ENCODE measurements at regions not wholly inside any gene's neighbourhood (a gene's known extent, or its start where the extent isn't known, plus 50 kb on each side); places are given as distances from the start of the nearest gene placed in this dataset.
A peak's percentile ranks its signal among the peaks of the same experiment; 100 is the strongest.

DNA sequence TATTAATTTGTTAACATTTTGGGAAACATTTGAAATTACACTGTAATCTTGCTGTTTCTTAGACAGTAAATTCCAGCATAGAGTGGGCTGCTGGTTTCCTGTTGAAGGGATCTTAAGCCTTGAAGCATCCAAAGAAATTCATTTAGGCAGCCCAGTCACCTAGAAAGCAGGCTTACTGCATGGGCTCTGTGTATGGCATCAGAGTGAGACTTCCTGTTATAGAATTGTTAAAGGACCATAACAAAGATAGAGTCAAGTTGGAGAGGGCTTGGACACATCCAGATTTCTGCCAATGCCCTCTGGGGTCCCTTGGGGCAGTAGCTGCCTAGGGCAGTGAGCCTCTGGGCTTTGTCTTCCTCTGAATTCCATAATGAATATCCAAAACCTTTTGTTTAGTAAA lies 149.2 kb downstream of the DYRK2 start:
- DNase-seq, result no peak

DNA sequence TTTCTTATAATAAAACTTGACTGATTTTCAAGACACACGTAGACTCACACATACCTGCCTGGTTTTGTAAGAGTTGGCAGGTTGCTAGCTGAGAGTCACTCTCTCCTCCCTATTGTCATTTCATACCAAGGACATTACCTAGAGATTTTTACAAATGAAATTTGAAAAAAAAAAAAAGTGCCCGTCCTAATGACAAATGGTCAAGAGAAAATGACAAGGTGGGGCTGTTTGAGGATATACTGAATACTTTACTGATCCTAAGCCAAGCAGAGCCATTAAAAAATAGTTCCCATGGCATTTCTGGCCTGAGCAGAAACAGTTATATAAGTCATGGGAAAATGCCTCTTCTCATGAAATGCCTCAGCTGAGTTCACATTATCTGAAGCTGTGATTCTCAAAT lies 150.2 kb downstream of the DYRK2 start:
- DNase-seq, result no peak

DNA sequence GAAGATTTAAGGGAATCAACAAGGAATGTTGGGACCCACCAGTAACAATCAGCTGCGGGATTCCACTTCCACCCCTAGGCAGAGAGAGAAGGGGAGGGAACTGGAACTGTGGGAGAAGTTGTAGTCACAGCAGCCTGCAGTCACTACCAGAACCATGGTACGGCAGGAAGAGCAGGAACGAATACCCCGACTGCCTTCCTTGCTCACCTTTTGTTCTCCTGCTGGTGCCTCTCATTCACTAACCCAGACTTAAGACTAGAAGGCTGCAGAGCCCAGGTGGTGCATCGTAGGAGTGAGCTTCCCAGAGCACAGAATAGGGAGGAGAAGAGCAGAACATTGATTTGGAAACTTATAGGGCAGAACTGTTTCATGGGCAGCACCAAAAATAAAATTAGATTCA lies 154.2 kb downstream of the DYRK2 start:
- DNase-seq, result no peak

DNA sequence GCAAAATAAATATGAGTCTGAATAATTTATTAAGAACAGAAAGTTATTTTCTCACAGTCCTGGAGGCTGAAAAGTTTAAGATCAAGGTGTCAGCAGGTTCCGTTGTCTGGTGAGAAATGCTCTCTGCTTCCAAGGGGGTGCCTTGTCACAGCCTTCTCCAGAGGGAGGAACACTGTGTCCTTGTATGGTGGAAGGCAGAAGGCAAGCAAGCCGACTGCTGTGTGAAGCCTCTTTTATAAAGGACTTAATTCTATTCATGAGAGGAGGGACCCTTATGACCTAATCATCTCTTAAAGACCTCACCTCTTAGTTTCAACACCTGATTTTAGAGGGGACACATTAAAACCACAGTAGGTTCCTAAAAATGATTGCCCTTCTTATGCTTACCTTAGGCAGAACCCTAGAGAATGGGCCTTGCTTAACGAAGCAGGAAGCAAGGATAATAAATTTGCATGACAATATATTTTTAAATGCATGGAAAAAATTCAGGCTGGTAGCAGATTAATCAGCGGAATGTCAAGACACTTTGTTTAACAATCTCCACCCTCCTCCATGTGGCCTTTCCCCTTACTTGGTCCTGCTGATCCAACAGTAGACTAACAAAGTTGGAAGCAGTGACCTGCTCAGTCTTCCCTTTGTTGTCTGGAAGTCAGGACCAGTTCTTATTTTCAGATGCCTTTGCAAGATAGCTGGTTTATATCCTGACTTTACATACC lies 154.9 kb downstream of the DYRK2 start:
- DNase-seq, result no peak

DNA sequence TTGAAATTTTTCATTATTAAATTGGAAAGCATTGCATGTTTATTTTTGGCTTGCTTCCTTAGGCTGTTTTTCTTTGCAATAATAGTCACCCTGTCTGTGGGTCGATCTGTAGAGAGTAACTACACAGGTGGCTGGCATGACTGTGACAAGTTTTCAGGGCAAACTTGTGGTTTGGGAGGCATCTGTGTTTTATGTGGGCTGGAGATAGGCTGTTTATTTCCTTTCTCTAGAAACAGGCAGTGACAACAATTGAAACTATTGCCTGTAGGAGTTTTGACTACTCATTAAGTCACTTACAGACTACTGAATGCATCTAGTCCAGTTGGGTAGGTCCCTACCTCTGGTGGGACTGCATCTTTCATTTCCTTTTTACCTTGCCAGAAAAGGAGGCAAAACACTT lies 155.6 kb downstream of the DYRK2 start:
- DNase-seq, result peak; percentile 45

DNA sequence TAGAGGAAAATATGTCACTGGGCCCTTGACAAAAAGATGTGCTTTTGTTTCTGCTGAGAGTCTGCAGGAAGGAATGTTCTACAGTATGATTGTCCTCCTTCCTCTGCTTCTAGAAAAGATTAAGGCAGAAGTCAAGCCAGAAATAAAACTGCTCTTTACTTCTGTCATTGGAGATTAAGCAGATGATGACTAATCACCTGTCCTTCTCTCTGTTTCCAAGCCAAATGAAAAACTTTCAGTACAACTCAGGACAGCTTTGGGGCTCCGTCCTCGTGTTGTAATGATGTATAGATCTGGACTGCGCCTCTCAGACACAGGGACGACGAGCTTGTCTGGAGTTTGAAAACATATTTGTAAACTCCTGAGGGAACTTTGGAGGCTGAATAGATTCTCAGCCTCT lies 159.3 kb downstream of the DYRK2 start:
- no peak for DNase-seq

DNA sequence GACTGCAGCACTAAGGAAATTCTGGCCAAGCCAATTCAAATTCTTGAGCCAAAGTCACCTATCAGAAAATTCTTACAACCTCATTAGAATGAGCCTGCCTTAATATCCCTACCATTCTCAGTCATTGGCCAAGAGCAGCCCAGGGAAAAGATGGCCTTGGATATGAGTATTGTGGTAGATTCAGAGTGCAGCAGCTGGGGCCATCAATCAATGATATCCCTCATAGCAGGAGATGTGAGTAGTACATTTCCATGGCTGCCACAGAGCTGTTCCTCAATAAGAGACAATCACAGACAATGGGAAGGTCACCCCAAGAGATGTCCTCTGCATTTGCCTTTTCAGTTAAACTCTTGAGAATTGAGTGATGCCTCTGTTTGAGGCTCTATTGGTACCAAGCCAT lies 161.6 kb downstream of the DYRK2 start:
- DNase-seq, result no peak

DNA sequence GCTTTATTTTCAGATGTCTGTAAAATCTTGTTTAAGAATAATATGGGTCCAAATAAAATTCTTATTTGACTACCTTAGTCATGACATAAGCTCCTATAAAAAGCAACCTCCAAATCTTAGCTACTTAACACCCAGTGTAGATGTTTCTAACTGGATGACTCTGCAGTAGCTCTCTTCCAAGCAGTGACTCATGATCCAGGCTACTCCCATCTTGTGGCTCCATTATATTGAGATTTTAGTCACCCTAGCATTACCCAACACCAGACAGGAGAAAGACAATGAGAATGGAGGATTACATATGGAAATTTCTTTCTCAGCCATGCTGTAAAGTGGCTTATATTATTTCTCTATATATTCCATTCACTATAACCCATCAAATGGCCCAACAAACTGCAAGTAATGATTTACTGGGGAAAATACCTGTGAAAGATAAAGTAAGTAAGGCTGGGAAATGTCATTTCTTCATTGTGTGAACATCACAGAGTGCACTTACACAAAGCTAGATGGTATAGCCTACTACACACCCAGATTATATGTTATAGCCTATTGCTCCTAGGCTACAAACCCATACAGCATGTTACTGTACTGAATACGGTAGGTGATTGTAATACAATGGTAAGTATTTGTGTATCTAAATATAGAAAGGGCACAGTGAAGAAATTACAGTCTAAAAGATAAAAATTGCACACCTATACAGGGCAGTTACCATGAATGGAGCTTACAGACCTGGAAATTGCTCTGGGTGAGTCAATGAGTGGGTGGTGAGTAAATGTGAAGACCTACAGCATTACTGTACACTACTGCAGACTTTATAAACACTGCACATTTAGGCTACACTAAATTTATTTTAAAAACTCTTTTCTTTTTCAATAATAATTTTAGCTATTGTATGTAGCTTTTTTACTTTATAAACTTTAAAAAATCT lies 163.2 kb downstream of the DYRK2 start:
- no peak for DNase-seq

DNA sequence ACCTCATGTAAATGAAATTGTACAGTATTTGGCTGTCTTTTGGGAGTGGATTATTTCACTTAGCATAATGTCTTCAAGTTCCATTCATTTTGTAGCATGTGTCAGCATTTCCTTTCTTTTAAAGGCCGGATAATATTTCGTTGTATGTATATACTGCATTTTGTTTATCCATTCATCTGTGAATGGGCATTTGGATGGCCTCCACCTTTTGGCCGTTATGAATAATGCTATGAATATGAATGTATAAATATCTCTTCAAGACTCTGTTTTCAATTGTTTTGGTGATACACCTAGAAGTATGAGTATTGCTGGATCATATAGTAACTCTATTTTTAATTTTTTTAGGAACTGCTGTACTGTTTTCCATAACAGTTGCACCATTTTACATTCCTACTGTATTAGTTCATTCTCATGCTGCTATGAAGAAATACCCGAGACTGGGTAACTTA lies 164.9 kb downstream of the DYRK2 start:
- DNase-seq, result no peak

DNA sequence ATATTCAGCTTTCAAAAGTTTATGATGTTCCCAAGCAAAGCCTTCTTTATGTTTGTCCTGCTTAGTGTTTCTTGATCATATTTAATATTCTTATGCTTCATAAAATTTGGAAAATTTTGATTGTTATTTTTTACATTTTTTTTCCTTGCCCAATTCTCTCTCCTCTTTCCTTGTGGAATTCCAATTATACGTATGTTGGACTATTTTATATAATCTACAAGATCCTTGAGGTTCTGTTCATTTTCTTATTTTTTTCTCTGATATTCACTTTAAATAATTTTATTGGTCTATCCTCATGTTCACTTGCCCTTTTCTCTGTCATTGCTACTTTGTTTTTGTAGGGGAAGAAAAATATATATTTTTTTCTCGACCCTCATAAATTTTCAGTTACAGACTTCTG lies 167.7 kb downstream of the DYRK2 start:
- no peak for DNase-seq

DNA sequence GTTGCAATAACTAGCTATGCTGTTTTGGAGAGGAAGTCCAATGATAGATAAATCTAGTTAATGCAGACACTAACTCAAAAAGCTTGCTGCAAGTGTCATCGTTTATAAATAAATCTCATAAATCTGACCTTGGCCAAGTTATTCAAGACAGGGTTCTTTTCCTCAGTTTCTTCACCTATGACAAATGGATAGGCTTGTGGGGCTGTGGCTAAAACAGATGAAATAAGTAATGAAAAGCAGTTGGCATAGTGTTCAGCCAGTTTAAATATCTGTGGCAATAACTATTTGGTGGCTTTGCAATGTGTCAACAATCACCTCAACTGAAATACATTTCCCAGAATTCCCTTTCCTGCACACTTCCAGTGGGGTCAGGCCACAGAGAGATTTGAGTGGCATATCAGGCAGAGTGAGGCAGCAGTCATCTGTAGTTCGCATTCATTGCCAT lies 169.9 kb downstream of the DYRK2 start:
- no peak for DNase-seq

DNA sequence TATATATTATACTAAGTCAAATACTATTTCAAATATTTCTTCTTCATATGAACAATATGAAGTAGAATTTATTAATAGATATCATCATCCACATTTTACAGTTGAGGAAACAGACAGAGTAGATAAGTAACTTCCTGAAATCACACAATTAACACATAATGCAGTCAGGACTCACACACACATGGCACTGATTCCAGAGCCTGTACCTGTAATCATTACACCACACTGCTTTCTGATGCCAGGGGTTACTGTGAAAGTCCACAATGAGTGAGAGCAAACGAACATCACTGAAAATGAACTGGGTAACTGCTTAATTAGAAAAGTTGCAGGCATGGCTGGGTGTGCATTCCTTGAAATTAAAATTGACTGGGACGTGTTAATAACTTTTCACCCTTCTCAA lies 169.3 kb upstream of the IFNG-AS1 start:
- DNase-seq, result no peak

DNA sequence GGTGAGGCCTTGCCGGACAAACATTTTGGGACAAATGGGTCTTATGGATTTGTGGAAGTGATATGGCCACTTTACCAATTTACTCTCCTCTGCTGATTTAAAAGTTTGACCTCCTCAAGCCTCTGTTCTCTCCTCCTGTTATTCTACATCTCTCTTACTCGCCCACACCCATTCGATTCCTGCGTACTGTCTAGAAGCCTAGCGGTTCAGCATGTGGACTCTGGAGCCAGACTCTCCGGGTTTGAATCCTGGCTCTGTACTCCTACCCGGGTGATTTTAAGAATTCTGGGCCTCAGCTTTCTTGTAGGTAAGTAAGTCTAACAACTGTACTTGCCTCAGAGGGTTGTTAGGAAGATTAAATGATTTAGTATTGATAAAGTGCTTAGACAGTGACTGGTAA lies 168.6 kb upstream of the IFNG-AS1 start:
- no peak for DNase-seq

DNA sequence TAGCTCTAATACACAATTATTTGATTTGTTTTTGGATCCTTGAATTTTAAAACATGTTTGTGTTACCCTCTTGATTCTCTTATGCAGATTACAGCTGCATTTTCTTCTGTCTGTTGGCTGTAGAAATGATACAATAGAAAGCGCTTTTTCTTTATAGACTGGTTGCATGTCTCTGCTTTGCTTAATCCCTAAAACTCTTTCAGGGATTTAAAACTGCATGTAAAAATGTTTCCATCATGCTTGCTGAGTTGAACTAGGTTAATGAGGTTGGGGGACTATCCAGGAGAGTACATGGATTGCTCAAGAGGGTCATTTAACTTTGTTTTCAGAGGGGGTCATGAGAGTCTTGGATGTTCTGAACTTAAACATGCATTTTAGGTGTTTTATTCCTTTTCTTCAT lies 166.4 kb upstream of the IFNG-AS1 start:
- DNase-seq, result no peak

DNA sequence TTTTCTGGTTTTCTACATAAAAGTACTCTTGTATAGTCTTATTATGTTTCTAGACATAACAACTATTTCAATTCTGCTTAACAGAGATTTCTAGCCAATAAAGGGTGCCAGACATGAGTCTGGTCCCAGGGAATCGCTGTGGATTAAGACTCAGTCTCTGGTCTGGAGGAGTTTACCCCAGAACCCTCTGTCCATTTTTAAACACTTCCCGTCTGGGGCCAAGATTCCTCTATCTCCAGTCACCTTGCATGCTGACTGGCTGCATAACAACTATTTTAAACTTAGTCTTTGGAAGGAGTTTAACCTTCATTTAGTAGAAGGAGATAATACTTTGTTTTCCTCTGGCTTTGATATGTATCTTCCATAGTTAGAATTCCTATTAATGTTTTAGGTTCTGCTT lies 163.1 kb upstream of the IFNG-AS1 start:
- no peak for DNase-seq

DNA sequence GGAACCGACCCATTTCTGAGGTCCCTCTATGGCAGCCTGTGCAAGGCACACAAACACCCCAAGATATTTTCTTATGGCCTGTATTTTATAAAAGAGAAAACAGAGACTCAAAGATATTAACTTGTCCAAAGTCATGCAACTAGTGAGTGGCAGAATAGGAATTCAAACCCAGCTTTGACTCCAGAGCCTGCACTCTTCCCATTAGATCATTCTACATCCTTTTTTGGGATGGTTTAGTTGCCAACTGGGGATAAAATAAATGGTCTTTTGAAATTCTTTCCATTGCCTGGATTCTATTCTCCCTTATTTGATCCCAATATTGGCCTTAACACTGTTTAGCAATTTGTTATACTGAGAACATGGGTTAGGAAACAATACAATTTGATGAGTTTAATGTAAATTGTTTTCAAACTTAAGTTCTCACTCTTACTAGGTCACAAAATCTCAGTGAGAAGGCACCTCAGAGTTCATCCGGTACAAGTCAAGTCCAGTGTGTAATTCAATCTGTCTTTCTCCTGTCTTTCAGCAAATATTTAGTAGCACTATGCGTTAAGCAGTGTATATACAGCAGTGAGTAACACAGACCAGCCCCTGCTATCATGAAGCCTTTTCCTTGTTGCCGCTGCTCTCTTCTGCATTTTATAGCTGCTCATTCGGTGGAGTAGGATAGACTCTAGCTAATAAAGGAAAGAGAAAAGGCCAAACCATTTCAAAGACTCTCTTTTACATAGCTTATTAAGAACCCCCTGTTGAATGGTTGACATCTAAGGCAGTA lies 162.1 kb upstream of the IFNG-AS1 start:
- no peak for DNase-seq

DNA sequence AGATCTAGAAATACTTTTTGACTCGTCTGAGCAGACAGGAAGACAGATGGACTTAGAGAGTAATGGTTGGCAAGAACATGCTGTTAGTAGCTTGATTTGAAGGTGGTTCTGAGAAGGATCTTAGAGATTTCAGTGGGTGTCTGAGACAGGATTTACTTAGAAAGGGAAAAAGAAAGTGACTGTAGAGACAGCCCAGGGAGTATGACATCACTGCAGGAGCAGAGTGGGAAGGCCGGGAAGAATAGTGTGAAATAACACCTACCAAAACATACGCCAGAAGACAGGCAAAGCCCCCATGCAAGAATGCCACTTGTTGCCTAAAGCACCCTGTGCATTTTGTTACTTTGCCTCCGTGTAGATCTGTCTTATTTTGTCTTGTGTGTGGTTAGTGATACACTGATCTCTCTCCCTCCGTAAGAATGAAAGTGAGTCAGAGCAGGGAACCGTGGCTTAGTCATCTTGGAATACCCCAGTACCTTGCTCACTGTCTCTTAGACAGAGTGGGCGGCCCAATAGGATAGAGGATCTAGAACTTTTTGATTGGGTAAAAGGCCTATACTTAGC lies 161.3 kb upstream of the IFNG-AS1 start:
- peak; percentile 67 for DNase-seq

DNA sequence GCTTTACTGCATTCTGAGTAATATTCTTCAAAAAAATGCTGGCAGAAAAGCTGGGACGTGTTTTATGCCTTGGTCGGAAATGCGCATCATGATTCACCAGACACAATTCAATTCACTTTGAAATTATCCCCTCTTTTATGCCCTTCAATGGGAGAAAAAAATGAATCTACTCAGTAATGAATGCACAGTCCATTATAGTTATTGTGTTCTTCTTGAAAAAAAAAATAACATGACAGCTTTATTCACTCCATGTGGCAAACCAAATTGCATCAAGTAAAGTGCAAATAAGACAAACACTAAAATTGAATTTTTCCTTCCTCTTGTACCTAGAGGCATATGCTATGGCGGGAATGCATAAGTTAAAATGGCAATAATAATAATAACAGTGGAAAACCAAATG lies 159.4 kb upstream of the IFNG-AS1 start:
- DNase-seq, result no peak

DNA sequence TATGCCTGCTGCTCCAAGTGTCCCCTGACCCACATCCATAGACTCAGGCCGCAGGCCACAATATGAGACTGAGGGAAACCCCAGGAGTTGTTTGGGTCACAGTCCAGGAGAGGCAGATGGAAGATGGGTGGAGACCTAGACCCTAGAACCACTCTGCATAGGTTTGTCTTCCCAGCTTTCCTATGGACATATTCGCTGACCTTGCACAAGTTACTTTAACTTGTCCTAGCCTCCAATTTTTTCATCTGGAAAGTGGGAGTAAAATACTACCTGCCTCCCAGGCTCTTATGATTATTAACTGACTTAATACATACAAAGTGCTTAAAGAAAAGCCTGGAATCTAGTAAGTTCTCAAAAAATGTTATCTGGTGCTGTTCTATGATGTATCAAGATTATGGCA lies 157.1 kb upstream of the IFNG-AS1 start:
- no peak for DNase-seq

DNA sequence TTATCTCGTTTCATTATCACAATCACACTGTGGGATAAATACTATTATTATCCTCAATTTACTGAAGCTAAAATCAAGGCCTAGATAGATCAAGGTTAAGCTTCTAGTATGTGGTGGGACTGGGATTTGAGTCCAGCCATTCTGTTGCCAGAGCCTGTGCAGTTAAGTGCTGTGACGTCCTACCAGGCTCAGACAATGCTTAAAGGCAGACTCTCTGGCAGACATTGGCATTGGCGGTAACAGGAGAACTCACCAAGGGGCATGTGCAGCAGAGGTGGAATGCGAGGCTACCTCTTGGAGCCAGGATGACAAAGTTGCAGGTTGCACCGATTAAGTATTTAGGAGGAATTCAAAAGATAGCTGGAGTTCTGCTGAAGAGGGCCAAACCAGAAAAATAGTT lies 155.6 kb upstream of the IFNG-AS1 start:
- no peak for DNase-seq

DNA sequence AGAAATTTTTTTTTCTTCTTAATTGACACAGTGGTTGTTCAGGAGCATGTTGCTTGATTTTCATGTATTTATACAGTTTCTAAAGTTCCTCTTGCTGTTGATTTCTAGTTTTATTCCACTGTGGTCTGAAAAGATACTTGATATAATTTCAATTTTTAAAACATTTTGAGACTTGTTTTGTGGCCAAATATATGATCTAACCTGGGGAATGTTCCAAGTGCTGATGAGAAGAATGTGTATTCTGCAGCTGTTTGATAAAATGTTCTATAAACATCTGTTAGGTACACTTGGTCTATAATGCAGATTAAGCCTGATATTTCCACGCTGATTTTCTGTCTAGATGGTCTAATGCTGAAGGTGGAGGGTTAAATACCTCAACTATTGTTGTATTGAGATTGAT lies 151.4 kb upstream of the IFNG-AS1 start:
- no peak for DNase-seq

DNA sequence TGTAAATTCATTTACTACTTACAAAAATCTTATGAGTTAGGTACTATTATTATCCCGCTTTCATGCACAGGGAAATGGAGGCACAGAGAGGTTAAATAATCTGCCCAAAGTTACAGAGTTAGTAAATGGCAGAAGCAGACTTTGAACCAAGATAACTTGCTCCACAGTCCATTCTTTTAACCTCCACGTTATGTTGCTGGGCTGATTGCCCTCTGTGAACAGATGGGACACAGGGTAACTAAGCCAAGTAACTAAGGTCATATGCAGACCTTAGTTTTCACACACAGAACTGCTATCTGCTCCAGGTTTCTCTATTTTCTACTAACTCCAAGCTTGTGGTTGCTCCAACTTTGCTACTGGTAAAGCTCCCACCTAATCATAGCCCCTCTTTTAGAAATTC lies 147.1 kb upstream of the IFNG-AS1 start:
- no peak for DNase-seq

DNA sequence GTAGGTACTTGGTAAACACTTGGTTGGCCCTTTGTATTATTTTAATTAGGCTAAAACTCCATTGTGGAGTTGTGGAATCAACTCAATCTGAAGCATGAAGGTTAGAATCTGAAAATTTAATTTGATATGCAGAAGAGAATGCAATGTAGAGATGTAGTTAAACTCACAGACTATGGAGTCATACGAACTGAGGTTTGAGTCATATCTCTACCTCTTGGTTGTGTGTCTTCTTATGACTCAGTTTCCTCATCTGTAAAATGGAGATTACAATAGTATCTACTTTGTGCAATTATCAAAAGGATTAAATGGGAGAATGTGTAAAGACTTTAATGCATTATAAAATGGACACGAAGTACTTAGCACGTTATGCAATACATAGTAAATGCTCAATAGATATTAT lies 146.0 kb upstream of the IFNG-AS1 start:
- no peak for DNase-seq

Measured in stimulated activated naive CD4-positive, alpha-beta T cell treated with Interleukin-2 at 50 U/mL for 16 hours (primary cell).